ENCODE measurements at regions not wholly inside any gene's neighbourhood (a gene's known extent, or its start where the extent isn't known, plus 50 kb on each side); places are given as distances from the start of the nearest gene placed in this dataset.

- FAIRE-seq: no peak
Observed at GRCh38 chr20:4511776-4512175, 174.5 kb upstream of the PRNP start.

GRCh38 chr20:4509825-4510522 lies 176.3 kb upstream of the PRNP start:
- no peak for FAIRE-seq

DNA sequence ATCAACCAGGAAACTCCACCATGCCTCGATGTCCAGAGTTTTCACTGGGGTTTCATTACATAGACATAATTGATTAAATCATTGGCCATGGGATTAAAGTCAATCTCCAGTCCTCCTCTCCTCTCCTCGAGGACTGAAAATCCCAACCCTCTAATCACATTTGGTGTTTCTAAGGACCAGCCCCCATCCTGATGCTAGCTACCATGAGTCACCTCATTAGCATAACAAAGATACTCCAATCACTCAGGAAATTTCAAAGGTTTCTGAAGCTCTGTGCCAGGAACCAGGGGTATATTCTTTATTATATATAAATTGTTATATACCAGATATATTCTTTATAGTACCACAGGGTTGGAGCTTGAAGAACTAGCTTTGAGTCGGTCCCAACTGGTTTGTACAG lies 177.5 kb upstream of the PRNP start:
- no peak for FAIRE-seq

DNA sequence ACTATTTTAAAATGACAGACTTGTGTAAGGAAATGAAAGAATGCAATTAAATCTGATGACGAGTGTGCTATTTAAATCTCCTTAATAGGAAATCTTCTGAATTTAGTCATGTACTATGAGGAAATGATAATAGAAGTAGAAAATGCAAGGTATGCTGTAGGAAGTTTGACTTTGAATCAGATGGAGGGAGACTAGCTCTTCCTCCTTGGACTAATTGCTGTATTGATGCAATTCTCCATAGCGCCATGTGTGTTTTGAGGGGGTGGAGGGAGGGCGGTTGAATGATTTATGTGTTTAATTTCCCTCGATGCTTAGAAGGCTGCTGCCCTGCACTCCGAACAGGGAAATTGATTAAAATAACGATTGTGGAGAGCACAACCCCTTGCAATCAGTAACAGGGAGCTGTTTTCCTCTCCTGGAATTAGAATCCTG lies 179.0 kb upstream of the PRNP start:
- FAIRE-seq: no peak

DNA sequence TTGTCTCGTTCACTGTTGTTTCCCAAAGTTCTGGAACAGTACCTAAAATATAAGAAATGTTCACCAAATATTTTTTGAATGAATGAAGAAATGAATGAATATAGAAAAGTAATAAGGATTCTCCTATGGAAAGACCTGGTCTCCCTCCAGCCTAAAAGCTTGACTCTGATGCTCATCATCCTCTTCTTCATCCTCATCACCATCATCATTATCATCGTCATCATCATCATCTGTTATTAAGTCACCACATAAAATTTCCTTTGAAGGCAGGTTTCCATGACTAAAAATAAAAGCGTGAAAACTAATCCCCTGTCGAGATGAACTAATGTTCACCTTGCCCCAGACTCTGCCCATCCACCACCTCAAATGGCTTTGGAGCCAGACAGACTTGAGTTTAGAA lies 181.4 kb upstream of the PRNP start:
- FAIRE-seq: no peak

- FAIRE-seq: no peak
Observed at GRCh38 chr20:4502756-4503155, 183.5 kb upstream of the PRNP start.

DNA sequence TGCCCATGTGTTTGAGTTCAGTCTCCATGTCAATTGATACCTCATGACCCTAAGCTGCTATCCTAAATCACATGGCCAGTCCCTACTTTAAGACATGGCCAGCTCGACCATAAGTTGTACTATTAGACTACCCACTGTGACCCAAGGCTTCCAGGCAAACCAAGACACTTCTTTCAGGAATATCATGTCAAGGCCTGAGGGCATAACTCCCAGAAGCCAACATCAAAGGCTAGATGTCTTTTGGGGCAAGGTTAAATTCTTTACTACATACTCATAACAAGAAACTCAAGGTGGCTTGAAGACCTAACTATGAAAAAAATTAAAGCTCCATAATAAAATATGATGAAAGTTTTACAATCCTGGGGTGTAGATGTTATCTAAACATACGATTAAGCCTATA lies 192.9 kb upstream of the PRNP start:
- FAIRE-seq: no peak

- FAIRE-seq: no peak
Observed at GRCh38 chr20:4491643-4492042, 194.6 kb upstream of the PRNP start.

DNA sequence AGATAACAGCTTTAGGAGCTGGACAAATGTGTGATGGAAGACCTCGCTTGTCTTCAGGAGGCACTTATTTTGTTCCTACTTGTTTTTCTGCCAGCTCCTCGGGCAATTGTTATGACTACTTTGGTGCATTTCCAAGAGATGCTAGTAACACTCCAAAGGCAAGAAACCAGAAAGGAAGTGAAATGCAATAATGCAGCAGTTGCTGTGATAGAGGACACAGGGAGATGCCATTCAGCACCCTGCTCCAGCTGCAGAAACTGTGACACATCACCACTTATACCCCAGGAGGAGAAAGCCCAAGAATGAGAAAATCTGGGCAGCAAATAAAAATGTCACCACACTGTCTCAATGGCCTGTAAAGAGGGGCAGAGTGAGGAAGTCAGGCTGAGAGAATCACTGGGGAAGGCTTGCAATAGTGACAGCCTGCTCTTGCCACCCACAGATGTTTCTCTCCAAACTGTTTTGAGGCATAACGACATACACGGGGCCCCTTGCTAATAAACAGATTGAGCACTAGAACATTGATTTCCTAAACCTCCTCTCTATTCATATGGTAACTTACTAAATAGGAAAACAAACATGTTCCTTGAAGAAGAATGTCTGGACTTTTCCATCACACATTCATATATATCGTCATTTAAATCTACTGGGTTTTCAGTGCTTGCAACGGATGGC lies 195.5 kb upstream of the PRNP start:
- no peak for FAIRE-seq

- no peak for FAIRE-seq
Observed at GRCh38 chr20:4490045-4490444, 196.2 kb upstream of the PRNP start.

DNA sequence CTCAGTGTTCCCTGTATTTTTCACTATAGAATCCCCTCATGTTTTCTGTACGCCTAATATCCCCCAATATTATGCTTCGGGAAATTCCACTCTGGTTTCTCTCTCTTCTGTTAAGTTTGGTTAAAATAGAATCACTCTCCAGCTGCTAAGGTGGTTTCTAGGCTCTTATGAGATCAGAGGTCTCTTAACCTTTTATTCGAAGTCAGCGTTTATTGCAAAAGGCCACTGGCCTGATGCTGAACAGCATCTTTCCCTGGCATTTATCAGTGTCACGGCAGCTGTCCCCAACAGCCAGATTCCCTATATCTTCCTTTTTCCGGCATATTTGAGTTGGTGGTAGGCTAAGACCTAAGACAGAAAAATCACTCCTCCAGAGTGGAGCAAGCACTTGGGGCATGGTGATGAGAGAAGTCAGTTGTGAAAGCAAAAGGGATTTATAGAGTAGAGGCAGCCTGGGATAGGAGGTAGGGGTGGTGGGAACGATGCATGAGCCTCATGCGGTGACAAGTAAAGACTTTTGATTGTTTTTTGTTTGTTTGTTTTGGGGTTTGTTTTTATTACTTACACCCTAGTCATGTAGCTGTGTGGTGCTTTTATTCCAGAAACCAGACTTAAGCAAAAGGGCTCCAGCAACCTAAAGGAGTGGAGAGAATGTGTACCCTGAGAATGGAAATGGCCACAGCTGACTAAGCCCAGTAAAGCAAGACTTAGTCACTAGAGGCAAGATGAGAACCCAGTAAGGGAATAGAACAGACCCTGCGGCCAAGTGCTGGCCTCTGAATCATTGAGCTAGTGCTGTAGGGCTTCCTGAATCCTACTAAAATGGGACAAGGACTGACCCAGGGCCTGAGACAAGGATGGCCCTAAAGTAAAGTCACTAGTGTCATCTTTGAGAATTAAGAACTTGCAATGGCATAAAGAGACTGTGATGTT lies 197.6 kb upstream of the PRNP start:
- no peak for FAIRE-seq

GRCh38 chr20:4484379-4484997 lies 201.8 kb upstream of the PRNP start:
- no peak for FAIRE-seq

GRCh38 chr20:4483961-4484360 lies 202.3 kb upstream of the PRNP start:
- FAIRE-seq: no peak

GRCh38 chr20:4483486-4483885 lies 202.8 kb upstream of the PRNP start:
- no peak for FAIRE-seq

GRCh38 chr20:4480104-4480503 lies 206.2 kb upstream of the PRNP start:
- FAIRE-seq: no peak

DNA sequence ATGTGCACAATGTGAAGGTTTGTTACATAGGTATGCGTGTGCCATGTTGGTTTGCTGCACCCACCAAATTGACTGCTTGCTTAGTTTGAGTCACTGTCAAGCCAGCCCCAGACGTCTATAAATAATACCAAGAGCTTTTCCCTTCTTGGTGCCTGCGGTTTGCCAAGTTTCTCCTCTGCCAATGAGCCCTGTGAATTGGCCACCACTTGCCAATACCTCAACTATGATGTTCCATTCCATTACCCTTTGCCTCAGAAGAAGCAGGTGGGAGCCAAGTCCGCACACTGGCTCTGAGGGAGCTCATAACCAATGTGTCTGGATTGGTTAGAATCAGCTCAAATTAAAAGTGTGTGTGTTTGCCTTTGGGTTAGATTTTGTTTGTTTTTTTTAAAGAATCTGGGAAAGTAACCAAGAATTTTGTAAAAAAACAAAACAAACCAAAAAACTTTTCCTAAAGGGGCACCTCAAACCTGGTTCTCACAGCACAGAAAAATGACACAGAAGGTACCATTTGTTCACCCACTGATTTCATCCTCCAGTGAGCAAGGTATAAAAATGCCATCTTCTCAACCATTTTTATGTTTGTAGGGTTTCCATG lies 209.3 kb upstream of the PRNP start:
- no peak for FAIRE-seq

DNA sequence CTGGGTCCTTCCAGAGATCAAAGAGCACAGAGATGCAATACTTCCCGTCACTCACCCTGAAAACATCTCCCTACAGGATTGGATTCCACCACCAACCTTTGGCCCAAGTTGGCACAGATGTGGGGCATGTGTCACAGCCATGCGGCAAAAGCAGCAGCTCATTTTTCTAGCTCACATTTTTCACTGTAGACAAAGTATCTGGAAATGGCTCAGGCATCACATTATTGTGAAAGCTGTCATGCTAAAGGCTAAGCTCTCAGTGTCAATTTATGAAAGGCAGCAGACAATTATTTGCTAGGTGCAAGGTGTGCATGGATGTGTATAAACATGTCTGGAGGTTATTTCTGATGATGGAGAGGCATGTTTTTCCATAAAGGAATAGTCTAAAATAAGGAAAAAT lies 213.3 kb upstream of the PRNP start:
- FAIRE-seq: no peak

DNA sequence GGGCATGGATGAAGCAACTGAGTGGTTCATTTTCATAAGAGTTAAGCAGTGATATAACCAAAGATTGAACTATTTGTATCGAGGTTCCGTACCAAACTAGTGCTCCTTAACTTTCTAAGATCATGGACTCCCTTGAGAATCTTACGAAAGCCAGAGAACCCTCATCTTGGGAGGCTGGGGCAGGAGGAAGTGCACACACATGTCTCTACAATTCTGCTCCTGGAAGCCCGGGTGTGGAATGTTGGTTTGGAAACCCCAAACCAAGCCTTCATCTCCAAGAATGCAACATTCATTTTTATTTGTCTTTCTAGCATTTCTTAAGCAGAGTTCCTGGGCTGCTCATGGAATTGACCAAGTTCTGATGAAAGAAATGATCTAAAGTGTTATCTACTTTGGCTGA lies 215.0 kb upstream of the PRNP start:
- no peak for FAIRE-seq

DNA sequence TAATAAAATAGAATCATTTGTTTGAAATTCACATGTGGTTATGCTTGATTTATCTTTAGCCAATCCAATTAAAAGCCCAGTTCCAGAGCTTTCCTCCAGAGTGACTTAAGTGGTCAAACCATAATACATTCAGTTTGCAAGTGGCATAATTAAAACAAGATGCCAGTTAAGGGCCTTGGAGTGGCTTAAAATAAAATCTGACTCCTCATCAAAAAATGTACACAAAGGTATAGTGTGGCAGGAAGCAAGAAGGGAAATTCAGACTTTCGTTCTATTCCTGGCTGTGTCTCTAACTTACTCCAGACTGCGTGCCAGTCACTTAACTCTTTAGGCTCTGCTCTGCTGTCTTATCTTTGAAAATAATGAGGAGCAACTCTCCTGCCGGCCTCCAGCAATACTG lies 215.9 kb upstream of the PRNP start:
- FAIRE-seq: no peak

- FAIRE-seq: no peak
Observed at GRCh38 chr20:4469910-4470309, 216.3 kb upstream of the PRNP start.

DNA sequence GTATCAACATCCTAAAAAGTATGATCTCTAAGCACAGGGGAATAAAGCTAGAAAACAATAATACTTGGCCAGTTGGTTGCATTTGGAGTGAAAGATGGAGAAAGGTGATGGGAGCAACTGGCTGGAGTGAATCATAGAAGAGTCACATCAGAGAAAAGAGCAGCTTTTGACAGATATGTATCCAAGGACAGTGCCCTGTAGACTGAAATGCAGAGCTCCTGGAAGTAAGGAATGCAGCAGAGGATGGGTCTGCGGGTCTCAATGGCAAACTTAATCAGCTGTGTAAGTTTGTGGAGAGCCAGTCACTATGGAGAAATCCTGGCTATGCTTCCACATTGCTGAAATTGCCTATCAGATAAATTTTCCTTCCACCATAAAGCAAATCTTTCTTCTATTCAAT lies 218.1 kb upstream of the PRNP start:
- FAIRE-seq: no peak

GRCh38 chr20:4465855-4466545 lies 216.9 kb upstream of the ADRA1D start:
- FAIRE-seq: no peak

Measured in colon (tissue), 2 donors.